Stimulated activated naive CD8-positive, alpha-beta T cell treated with anti-CD3 and anti-CD28 coated beads, Interleukin-15, amount 100 ng/mL, for 72 hours (primary cell): ENCODE measurements at regions not wholly inside any gene's neighbourhood (a gene's known extent, or its start where the extent isn't known, plus 50 kb on each side); places are given as distances from the start of the nearest gene placed in this dataset.

ENCODE experiments used
- ATAC-seq: fragments of 150-1000 bp; cut with Tn5 transposase; 2 replicates; pipeline ENCODE4 v1.10.0; 2021; ENCODE audit warnings: mild to moderate bottlenecking, moderate library complexity
- DNase-seq, 2 donors: peaks; one replicate each; pipeline ENCODE4 v3.0.0; 2021 to 2022
- H3K27ac Mint-ChIP-seq, 2 donors: one replicate each; pipeline ENCODE4 v1.8.0; 2022; ENCODE audit warnings: mild to moderate bottlenecking in 2 of 2, mixed read lengths in 2 of 2, moderate library complexity in 2 of 2
- H3K27me3 Mint-ChIP-seq: one replicate; pipeline ENCODE4 v1.8.0; 2022; ENCODE audit warnings: mixed read lengths
- H3K4me1 Mint-ChIP-seq: one replicate; pipeline ENCODE4 v1.8.0; 2022; ENCODE audit warnings: mild to moderate bottlenecking, mixed read lengths
- H3K4me3 Mint-ChIP-seq, 2 donors: one replicate each; pipeline ENCODE4 v1.8.0; 2022; ENCODE audit warnings: mild to moderate bottlenecking in 2 of 2, mixed read lengths in 2 of 2, moderate library complexity in 1 of 2
- H3K9me3 Mint-ChIP-seq, 2 donors: one replicate each; pipeline ENCODE4 v1.8.0; 2022; ENCODE audit warnings: mixed read lengths in 2 of 2

GRCh38 chr12:18008642-18009041, 81.4 kb downstream of the RERGL start:
- no peaks in the 10 kb centered on the region for H3K27me3 Mint-ChIP-seq
- H3K4me1 Mint-ChIP-seq: no peaks in the 10 kb centered on the region
- no peak for DNase-seq
- H3K4me3 Mint-ChIP-seq: no peak overlapping the region
- peaks cover 5 to 6% of the 10 kb centered on the region in 2 donors for H3K9me3 Mint-ChIP-seq
- no peak overlapping the region for H3K27ac Mint-ChIP-seq
- ATAC-seq: no peak

GRCh38 chr12:17999174-17999801, 90.7 kb downstream of the RERGL start:
- DNase-seq: no peak
- Mint-ChIP-seq H3K27me3 (no peaks in the 10 kb centered on the region), H3K9me3 (peaks cover 18 to 31% of the 10 kb centered on the region in 2 donors), H3K27ac (peak overlapping the region in 1 of 2 donors; percentile 86), H3K4me3 (no peak overlapping the region), H3K4me1 (no peaks in the 10 kb centered on the region)
- ATAC-seq: no peak

GRCh38 chr12:17992002-17992656, 97.9 kb downstream of the RERGL start:
- Mint-ChIP-seq H3K4me1 (no peaks in the 10 kb centered on the region), H3K4me3 (no peak overlapping the region), H3K27ac (no peak overlapping the region), H3K27me3 (no peaks in the 10 kb centered on the region), H3K9me3 (no peaks in the 10 kb centered on the region)
- ATAC-seq: no peak
- no peak for DNase-seq

- Mint-ChIP-seq H3K9me3 (peaks cover 4 to 17% of the 10 kb centered on the region in 2 donors), H3K27ac (no peak overlapping the region), H3K4me1 (no peaks in the 10 kb centered on the region), H3K4me3 (no peak overlapping the region), H3K27me3 (no peaks in the 10 kb centered on the region)
- ATAC-seq (no peak), DNase-seq (no peak)
These were observed 107.4 kb downstream of the RERGL start for GRCh38 chr12:17982556-17982955.

GRCh38 chr12:17976202-17976601, 113.8 kb downstream of the RERGL start:
- ATAC-seq: no peak
- Mint-ChIP-seq H3K4me3 (no peak overlapping the region), H3K9me3 (peaks cover 15 to 19% of the 10 kb centered on the region in 2 donors), H3K27me3 (no peaks in the 10 kb centered on the region), H3K4me1 (no peaks in the 10 kb centered on the region), H3K27ac (no peak overlapping the region)
- DNase-seq: no peak

- no peak overlapping the region for H3K4me3 Mint-ChIP-seq
These were observed 114.2 kb downstream of the RERGL start for GRCh38 chr12:17975763-17976162.

GRCh38 chr12:17975239-17975638, 114.8 kb downstream of the RERGL start:
- no peak overlapping the region for H3K27ac Mint-ChIP-seq
- H3K4me3 Mint-ChIP-seq: no peak overlapping the region
- DNase-seq (no peak), ATAC-seq (no peak)
- no peaks in the 10 kb centered on the region for H3K27me3 Mint-ChIP-seq
- peaks cover 15 to 19% of the 10 kb centered on the region in 2 donors for H3K9me3 Mint-ChIP-seq
- no peaks in the 10 kb centered on the region for H3K4me1 Mint-ChIP-seq

More at GRCh38 chr12:17975763-17976162, 114.2 kb downstream of the RERGL start:
- H3K9me3 Mint-ChIP-seq: peaks cover 15 to 19% of the 10 kb centered on the region in 2 donors
- DNase-seq (no peak), ATAC-seq (no peak)
- H3K27me3 Mint-ChIP-seq: no peaks in the 10 kb centered on the region
- no peak overlapping the region for H3K27ac Mint-ChIP-seq
- no peaks in the 10 kb centered on the region for H3K4me1 Mint-ChIP-seq

GRCh38 chr12:17971850-17972249, 118.1 kb downstream of the RERGL start:
- no peak overlapping the region for H3K27ac Mint-ChIP-seq
- no peaks in the 10 kb centered on the region for H3K4me1 Mint-ChIP-seq
- H3K9me3 Mint-ChIP-seq: peaks cover 20 to 28% of the 10 kb centered on the region in 2 donors
- no peaks in the 10 kb centered on the region for H3K27me3 Mint-ChIP-seq
- no peak for ATAC-seq
- DNase-seq: no peak
- no peak overlapping the region for H3K4me3 Mint-ChIP-seq

- ATAC-seq (no peak), DNase-seq (no peak)
- H3K4me1 Mint-ChIP-seq: no peaks in the 10 kb centered on the region
- H3K27ac Mint-ChIP-seq: no peak overlapping the region
- H3K9me3 Mint-ChIP-seq: peaks cover 8 to 13% of the 10 kb centered on the region in 2 donors
- H3K4me3 Mint-ChIP-seq: no peak overlapping the region
- H3K27me3 Mint-ChIP-seq: no peaks in the 10 kb centered on the region
These were observed 135.2 kb downstream of the RERGL start for GRCh38 chr12:17954788-17955187.

- peaks cover 8 to 13% of the 10 kb centered on the region in 2 donors for H3K9me3 Mint-ChIP-seq
- H3K4me3 Mint-ChIP-seq: no peak overlapping the region
- H3K4me1 Mint-ChIP-seq: no peaks in the 10 kb centered on the region
- no peak overlapping the region for H3K27ac Mint-ChIP-seq
- no peaks in the 10 kb centered on the region for H3K27me3 Mint-ChIP-seq
- DNase-seq (no peak), ATAC-seq (no peak)
These were observed 139.1 kb downstream of the RERGL start for GRCh38 chr12:17950898-17951297.

- ATAC-seq: no peak
- Mint-ChIP-seq H3K4me1 (no peaks in the 10 kb centered on the region), H3K27ac (no peak overlapping the region), H3K27me3 (no peaks in the 10 kb centered on the region), H3K4me3 (no peak overlapping the region), H3K9me3 (peaks cover 8 to 13% of the 10 kb centered on the region in 2 donors)
- DNase-seq: no peak
These were observed 140.3 kb downstream of the RERGL start for GRCh38 chr12:17949558-17950141.

GRCh38 chr12:17928708-17929366, 161.2 kb downstream of the RERGL start:
- ATAC-seq (no peak), DNase-seq (no peak)
- Mint-ChIP-seq H3K9me3 (peaks cover 7 to 12% of the 10 kb centered on the region in 2 donors), H3K4me3 (no peak overlapping the region), H3K27me3 (no peaks in the 10 kb centered on the region), H3K27ac (no peak overlapping the region), H3K4me1 (no peaks in the 10 kb centered on the region)

GRCh38 chr12:17918013-17918412, 172.0 kb downstream of the RERGL start:
- H3K4me1 Mint-ChIP-seq: no peaks in the 10 kb centered on the region
- H3K4me3 Mint-ChIP-seq: no peak overlapping the region
- DNase-seq (no peak), ATAC-seq (no peak)
- H3K9me3 Mint-ChIP-seq: peaks cover 0 to 14% of the 10 kb centered on the region in 2 donors
- H3K27ac Mint-ChIP-seq: no peak overlapping the region
- H3K27me3 Mint-ChIP-seq: no peaks in the 10 kb centered on the region

- Mint-ChIP-seq H3K4me3 (no peak overlapping the region), H3K27ac (no peak overlapping the region), H3K9me3 (peaks cover under 1 to 9% of the 10 kb centered on the region in 2 donors), H3K4me1 (no peaks in the 10 kb centered on the region), H3K27me3 (no peaks in the 10 kb centered on the region)
- DNase-seq: no peak
- ATAC-seq: no peak
These were observed 205.4 kb downstream of the RERGL start for GRCh38 chr12:17884581-17884980.

- no peak for DNase-seq
- H3K4me1 Mint-ChIP-seq: no peaks in the 10 kb centered on the region
- H3K27me3 Mint-ChIP-seq: no peaks in the 10 kb centered on the region
- no peak overlapping the region for H3K27ac Mint-ChIP-seq
- H3K4me3 Mint-ChIP-seq: no peak overlapping the region
- H3K9me3 Mint-ChIP-seq: peaks cover 8 to 46% of the 10 kb centered on the region in 2 donors
- ATAC-seq: no peak
These were observed 211.3 kb downstream of the RERGL start for GRCh38 chr12:17878714-17879113.

GRCh38 chr12:17875230-17875629, 214.8 kb downstream of the RERGL start:
- Mint-ChIP-seq H3K27me3 (no peaks in the 10 kb centered on the region), H3K4me3 (no peak overlapping the region), H3K4me1 (no peaks in the 10 kb centered on the region), H3K9me3 (peaks cover 16 to 57% of the 10 kb centered on the region in 2 donors), H3K27ac (no peak overlapping the region)
- DNase-seq: no peak
- ATAC-seq: no peak
